ENCODE measurements at regions not wholly inside any gene's neighbourhood (a gene's known extent, or its start where the extent isn't known, plus 50 kb on each side); places are given as distances from the start of the nearest gene placed in this dataset.
"Not testable (repeated sequence)": the region's sequence is repeated elsewhere in the genome, so short reads cannot be mapped to it uniquely, and the experiment has no call there.

DNA sequence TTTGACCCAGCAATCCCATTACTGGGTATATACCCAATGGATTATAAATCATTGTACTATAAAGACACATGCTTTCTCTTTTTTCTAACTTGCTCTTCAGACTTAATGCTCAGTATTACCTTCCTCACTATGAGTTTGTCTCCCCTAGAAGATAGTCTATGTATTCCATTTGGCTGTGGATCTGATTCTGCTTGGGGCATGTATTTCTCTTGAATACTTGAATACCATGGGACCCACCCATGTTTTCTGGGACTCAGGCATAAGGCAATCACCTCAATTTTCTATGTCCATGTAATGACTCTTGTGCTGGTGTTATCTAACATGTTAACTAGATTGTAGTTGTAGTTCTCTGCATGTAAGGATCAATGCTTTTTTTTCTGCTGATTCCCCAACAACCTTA, 70.4 kb upstream of the PPM1H start:
- Histone ChIP-seq H3K27me3 (ENCODE audit: control insufficient read depth, insufficient read depth, low read length) (no peaks in the 10 kb centered on the region), H3K36me3 (ENCODE audit: control insufficient read depth, insufficient read depth, low read length) (no peaks in the 10 kb centered on the region), H3K4me3 (ENCODE audit: low read depth, low read length) (no peak overlapping the region)
- FAIRE-seq = no peak
- TF ChIP-seq CTCF (IDR thresholded peaks at IDR 0.05; ENCODE audit: insufficient read depth, low read length, severe bottlenecking) = no peak
- DNase-seq (ENCODE audit: low read depth) = no peak

GRCh38 chr12:63003223-63003819, 68.4 kb upstream of the PPM1H start:
- no peak for TF ChIP-seq CTCF (IDR thresholded peaks at IDR 0.05; ENCODE audit: insufficient read depth, low read length, severe bottlenecking)
- H3K36me3 ChIP-seq (ENCODE audit: control insufficient read depth, insufficient read depth, low read length) = no peaks in the 10 kb centered on the region
- no peaks in the 10 kb centered on the region for H3K27me3 ChIP-seq (ENCODE audit: control insufficient read depth, insufficient read depth, low read length)
- H3K4me3 ChIP-seq (ENCODE audit: low read depth, low read length) = no peak overlapping the region
- FAIRE-seq (no peak), DNase-seq (ENCODE audit: low read depth) (no peak)

DNA sequence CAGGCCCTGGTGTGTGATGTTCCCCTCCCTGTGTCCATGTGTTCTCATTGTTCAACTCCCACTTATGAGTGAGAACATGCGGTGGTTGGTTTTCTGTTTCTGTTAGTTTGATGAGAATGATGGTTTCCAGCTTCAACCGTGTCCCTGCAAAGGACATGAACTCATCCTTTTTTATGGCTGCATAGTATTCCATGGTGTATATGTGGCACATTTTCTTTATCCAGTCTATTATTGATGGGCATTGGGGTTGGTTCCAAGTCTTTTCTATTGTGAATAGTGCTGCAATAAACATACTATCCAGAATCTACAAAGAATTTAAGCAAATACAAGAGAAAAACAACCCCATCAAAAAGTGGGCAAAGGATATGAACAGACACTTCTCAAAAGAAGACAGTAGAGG, 67.1 kb upstream of the PPM1H start:
- not testable (repeated sequence) for FAIRE-seq; H3K4me3 ChIP-seq (ENCODE audit: low read depth, low read length); DNase-seq (ENCODE audit: low read depth); H3K36me3 ChIP-seq (ENCODE audit: control insufficient read depth, insufficient read depth, low read length); H3K27me3 ChIP-seq (ENCODE audit: control insufficient read depth, insufficient read depth, low read length)

DNA sequence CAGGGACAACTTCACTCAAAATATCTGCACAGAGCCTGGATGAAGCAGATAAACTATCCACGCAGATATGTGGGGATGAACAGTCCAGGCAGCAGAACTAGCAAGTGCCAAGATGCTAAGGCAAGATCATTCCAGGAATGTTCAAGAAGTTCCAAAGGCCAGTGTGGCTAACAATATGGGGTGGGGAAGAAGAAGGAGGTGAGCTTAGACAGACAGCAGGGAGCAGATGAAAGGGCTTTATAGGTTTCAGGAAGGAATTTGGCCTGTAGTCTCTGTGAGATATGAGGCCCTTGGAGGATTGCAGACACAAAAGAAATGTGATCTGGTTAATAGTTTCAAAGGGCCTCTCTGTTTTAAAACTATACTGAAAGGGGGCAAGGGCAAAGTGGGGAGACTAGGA, 63.5 kb upstream of the PPM1H start:
- Histone ChIP-seq H3K4me3 (ENCODE audit: low read depth, low read length) (no peak overlapping the region), H3K27me3 (ENCODE audit: control insufficient read depth, insufficient read depth, low read length) (peaks cover 2% of the 10 kb centered on the region), H3K36me3 (ENCODE audit: control insufficient read depth, insufficient read depth, low read length) (no peaks in the 10 kb centered on the region)
- DNase-seq (ENCODE audit: low read depth) (no peak), FAIRE-seq (no peak)
- no peak for TF ChIP-seq CTCF (IDR thresholded peaks at IDR 0.05; ENCODE audit: insufficient read depth, low read length, severe bottlenecking)

- Histone ChIP-seq H3K27me3 (ENCODE audit: control insufficient read depth, insufficient read depth, low read length) (peaks cover 2% of the 10 kb centered on the region), H3K4me3 (ENCODE audit: low read depth, low read length) (no peak overlapping the region), H3K36me3 (ENCODE audit: control insufficient read depth, insufficient read depth, low read length) (no peaks in the 10 kb centered on the region)
- DNase-seq (ENCODE audit: low read depth) (no peak), FAIRE-seq (no peak)
- TF ChIP-seq CTCF (IDR thresholded peaks at IDR 0.05; ENCODE audit: insufficient read depth, low read length, severe bottlenecking) = no peak
Observed at GRCh38 chr12:62995097-62995496, 60.1 kb upstream of the PPM1H start.

DNA sequence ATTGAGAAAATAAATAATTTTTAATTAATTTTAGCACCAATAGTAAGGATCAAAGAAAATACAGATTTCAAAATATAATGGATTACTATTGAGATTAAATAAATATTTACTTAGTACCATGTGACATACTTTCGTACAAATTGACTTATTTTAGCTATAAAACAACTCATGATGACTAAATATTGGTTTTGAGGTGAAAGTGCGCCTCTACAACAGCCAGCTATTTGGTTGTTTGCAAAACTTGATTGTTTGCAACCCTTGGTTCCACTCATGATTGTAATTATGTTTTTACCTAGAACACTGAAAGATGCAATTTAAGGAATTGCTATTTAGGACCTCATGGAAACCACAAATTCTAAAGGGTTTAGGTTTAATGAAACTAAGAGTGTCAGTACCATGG, 51.9 kb upstream of the PPM1H start:
- Histone ChIP-seq H3K36me3 (ENCODE audit: control insufficient read depth, insufficient read depth, low read length) (no peaks in the 10 kb centered on the region), H3K27me3 (ENCODE audit: control insufficient read depth, insufficient read depth, low read length) (no peaks in the 10 kb centered on the region), H3K4me3 (ENCODE audit: low read depth, low read length) (no peak overlapping the region)
- FAIRE-seq (no peak), DNase-seq (ENCODE audit: low read depth) (no peak)
- no peak for TF ChIP-seq CTCF (IDR thresholded peaks at IDR 0.05; ENCODE audit: insufficient read depth, low read length, severe bottlenecking)

Measured in bronchial epithelial cell (primary cell).